GM19328 (cell line): ENCODE measurements at regions not wholly inside any gene's neighbourhood (a gene's known extent, or its start where the extent isn't known, plus 50 kb on each side); places are given as distances from the start of the nearest gene placed in this dataset.

Experiments used
- ATAC-seq: cut with Tn5 transposase; IDR thresholded peaks from one replicate; pipeline ENCODE4 v1.9.1; 2021; ENCODE audit warnings: mild to moderate bottlenecking, moderate library complexity; ENCODE audit not compliant: unreplicated experiment

GRCh38 chr5:106172681-106173532 is 1497.8 kb downstream of the EFNA5 start:
- no peak for ATAC-seq

GRCh38 chr5:106171708-106172107 is 1499.0 kb downstream of the EFNA5 start:
- ATAC-seq, result no peak

- ATAC-seq, result no peak
Measured at GRCh38 chr5:106171132-106171531, 1499.6 kb downstream of the EFNA5 start.

- no peak for ATAC-seq
Measured at GRCh38 chr5:106167766-106168165, 1503.0 kb downstream of the EFNA5 start.

- no peak for ATAC-seq
Measured at GRCh38 chr5:106163233-106163632, 1507.5 kb downstream of the EFNA5 start.

- no peak for ATAC-seq
Measured at GRCh38 chr5:106159616-106160015, 1511.1 kb downstream of the EFNA5 start.

GRCh38 chr5:106154280-106154716 is 1516.4 kb downstream of the EFNA5 start:
- no peak for ATAC-seq

GRCh38 chr5:106152569-106152968 is 1518.2 kb downstream of the EFNA5 start:
- no peak for ATAC-seq

GRCh38 chr5:106142116-106142515 is 1528.6 kb downstream of the EFNA5 start:
- no peak for ATAC-seq

GRCh38 chr5:106140101-106140500 is 1530.6 kb downstream of the EFNA5 start:
- no peak for ATAC-seq

GRCh38 chr5:106136061-106136460 is 1534.7 kb downstream of the EFNA5 start:
- ATAC-seq, result no peak

GRCh38 chr5:106135473-106135872 is 1535.3 kb downstream of the EFNA5 start:
- no peak for ATAC-seq

GRCh38 chr5:106134549-106134948 is 1536.2 kb downstream of the EFNA5 start:
- ATAC-seq, result no peak

GRCh38 chr5:106127985-106128384 is 1542.8 kb downstream of the EFNA5 start:
- peak; percentile 79 for ATAC-seq

GRCh38 chr5:106127341-106127781 is 1543.4 kb downstream of the EFNA5 start:
- ATAC-seq, result no peak

- peak; percentile 70 for ATAC-seq
Measured at GRCh38 chr5:106121972-106122605, 1548.6 kb downstream of the EFNA5 start.

GRCh38 chr5:106116682-106117081 is 1554.1 kb downstream of the EFNA5 start:
- ATAC-seq, result no peak

GRCh38 chr5:106113922-106114321 is 1556.8 kb downstream of the EFNA5 start:
- ATAC-seq, result no peak

GRCh38 chr5:106106384-106106783 is 1564.4 kb downstream of the EFNA5 start:
- no peak for ATAC-seq

GRCh38 chr5:106097340-106097739 is 1573.4 kb downstream of the EFNA5 start:
- ATAC-seq, result no peak

- ATAC-seq, result no peak
Measured at GRCh38 chr5:106094839-106095238, 1575.9 kb downstream of the EFNA5 start.

GRCh38 chr5:106094204-106094607 is 1576.5 kb downstream of the EFNA5 start:
- no peak for ATAC-seq
